Prostate gland (tissue), 2 donors: ENCODE measurements at regions not wholly inside any gene's neighbourhood (a gene's known extent, or its start where the extent isn't known, plus 50 kb on each side); places are given as distances from the start of the nearest gene placed in this dataset.

Experiments used
- DNase-seq: peaks from one replicate; pipeline ENCODE4 v3.0.0-alpha.2; 2019; ENCODE audit warnings: low spot score
- H3K27ac ChIP-seq, 2 donors: fragments of 200-600 bp; sonication (generic); 2 replicates each; pipeline ENCODE4 v1.5.1; 2017 to 2019
- H3K27me3 ChIP-seq: fragments of 200-600 bp; sonication (generic); replicated peaks from 2 replicates; pipeline ENCODE4 v1.5.1; 2019; ENCODE audit not compliant: insufficient read depth
- H3K36me3 ChIP-seq, 2 donors: fragments of 200-600 bp; sonication (generic); 1 replicate in 1 of 2; 2 replicates in 1 of 2; pipeline versions ENCODE4 v1.5.1 to v1.8.1; 2017 to 2019
- H3K4me1 ChIP-seq: fragments of 200-600 bp; sonication (generic); replicated peaks from 2 replicates; pipeline ENCODE4 v1.5.1; 2019
- H3K4me3 ChIP-seq, 2 donors: fragments of 200-600 bp; sonication (generic); 2 replicates each; pipeline ENCODE4 v1.5.1; 2017 to 2019
- H3K9me3 ChIP-seq: fragments of 200-600 bp; sonication (generic); 2 replicates; pipeline ENCODE4 v1.5.1; 2017
- CTCF ChIP-seq, 4 experiments: fragments of 200-600 bp in 2 of 4; fragments of 450-650 bp in 2 of 4; sonication (generic) in 2 of 4; IDR thresholded peaks; 1 replicate in 3 of 4; 2 replicates in 1 of 4; pipeline ENCODE4 v1.5.1; 2016 to 2019; ENCODE audit warnings: antibody characterized with exemption in 4 of 4, mild to moderate bottlenecking in 2 of 4, moderate library complexity in 2 of 4
- POLR2A ChIP-seq: fragments of 450-650 bp; IDR thresholded peaks from one replicate; pipeline ENCODE4 v1.6.1; 2016; ENCODE audit warnings: antibody characterized with exemption, mild to moderate bottlenecking
- POLR2AphosphoS5 ChIP-seq: sonication (generic); formaldehyde crosslinking; IDR thresholded peaks from one replicate; pipeline ENCODE4 v1.6.1; 2017; ENCODE audit warnings: antibody characterized with exemption
- WGBS: methylation state at CpG from one replicate; pipeline ENCODE4 v1.1.5; 2018; 5-methylcytosine and 5-hydroxymethylcytosine counted together
- intact Hi-C: fragments of 100-400 bp; cut with DNase I; formaldehyde crosslinking; loops from one replicate; pipeline ENCODE4 v1.14.2; 2022

- no peak for TF ChIP-seq CTCF (IDR thresholded peaks at IDR 0.05)
- no peak for TF ChIP-seq POLR2A
- TF ChIP-seq POLR2AphosphoS5 = no peak
- Histone ChIP-seq H3K27ac (no peak overlapping the region), H3K27me3 (no peaks in the 10 kb centered on the region), H3K4me1 (no peaks in the 10 kb centered on the region), H3K9me3 (no peaks in the 10 kb centered on the region), H3K4me3 (no peak overlapping the region), H3K36me3 (no peaks in the 10 kb centered on the region)
- intact Hi-C loops = no loop called here
- no peak for DNase-seq
- WGBS = 91% methylated on average over 4 of the region's 4 CpGs
These were observed 1300.8 kb upstream of the B3GALT2 start for GRCh38 chr1:194487172-194487571.

- Histone ChIP-seq H3K4me1 (no peaks in the 10 kb centered on the region), H3K4me3 (no peak overlapping the region), H3K27ac (no peak overlapping the region), H3K9me3 (no peaks in the 10 kb centered on the region), H3K36me3 (no peaks in the 10 kb centered on the region), H3K27me3 (no peaks in the 10 kb centered on the region)
- TF ChIP-seq POLR2A (no peak), CTCF (IDR thresholded peaks at IDR 0.05) (no peak), POLR2AphosphoS5 (no peak)
- intact Hi-C loops = no loop called here
- no peak for DNase-seq
These were observed 1299.0 kb upstream of the B3GALT2 start for GRCh38 chr1:194485432-194485831.

GRCh38 chr1:194478731-194479130 is 1292.3 kb upstream of the B3GALT2 start:
- H3K27me3 ChIP-seq = no peaks in the 10 kb centered on the region
- intact Hi-C loops = no loop called here
- H3K4me3 ChIP-seq = no peak overlapping the region
- WGBS = 66% methylated on average over 1 of the region's 1 CpG
- no peaks in the 10 kb centered on the region for H3K36me3 ChIP-seq
- no peaks in the 10 kb centered on the region for H3K4me1 ChIP-seq
- no peak for DNase-seq
- H3K9me3 ChIP-seq = no peaks in the 10 kb centered on the region
- TF ChIP-seq POLR2A (no peak), CTCF (IDR thresholded peaks at IDR 0.05) (no peak)
- no peak overlapping the region for H3K27ac ChIP-seq

GRCh38 chr1:194477908-194478307 is 1291.5 kb upstream of the B3GALT2 start:
- Histone ChIP-seq H3K36me3 (no peaks in the 10 kb centered on the region), H3K27me3 (no peaks in the 10 kb centered on the region), H3K27ac (no peak overlapping the region), H3K4me3 (no peak overlapping the region), H3K9me3 (no peaks in the 10 kb centered on the region), H3K4me1 (no peaks in the 10 kb centered on the region)
- no peak for DNase-seq
- intact Hi-C loops = no loop called here
- TF ChIP-seq POLR2AphosphoS5 (no peak), CTCF (IDR thresholded peaks at IDR 0.05) (no peak), POLR2A (no peak)

- H3K9me3 ChIP-seq = no peaks in the 10 kb centered on the region
- no peaks in the 10 kb centered on the region for H3K4me1 ChIP-seq
- H3K27me3 ChIP-seq = no peaks in the 10 kb centered on the region
- no peaks in the 10 kb centered on the region for H3K36me3 ChIP-seq
- no peak overlapping the region for H3K4me3 ChIP-seq
- intact Hi-C loops = no loop called here
- no peak for TF ChIP-seq POLR2A
- TF ChIP-seq POLR2AphosphoS5 = no peak
- TF ChIP-seq CTCF (IDR thresholded peaks at IDR 0.05) = no peak
- WGBS = 36% methylated on average over 2 of the region's 2 CpGs
- no peak for DNase-seq
- H3K27ac ChIP-seq = no peak overlapping the region
These were observed 1290.5 kb upstream of the B3GALT2 start for GRCh38 chr1:194476872-194477271.
